ENCODE measurements at regions not wholly inside any gene's neighbourhood (a gene's known extent, or its start where the extent isn't known, plus 50 kb on each side); places are given as distances from the start of the nearest gene placed in this dataset.

- DNase-seq = no peak
- Histone ChIP-seq H4K20me1 (ENCODE audit: insufficient read depth) (no peaks in the 10 kb centered on the region), H3K27me3 (replicated peaks; ENCODE audit: insufficient read depth) (no peaks in the 10 kb centered on the region), H3K4me2 (ENCODE audit: unreplicated experiment) (no peak overlapping the region), H3K36me3 (ENCODE audit: low read depth) (no peaks in the 10 kb centered on the region), H3K9ac (no peak overlapping the region), H3K9me3 (ENCODE audit: low read depth) (no peaks in the 10 kb centered on the region), H3K79me2 (ENCODE audit: insufficient read depth) (no peaks in the 10 kb centered on the region), H2AFZ (no peak overlapping the region), H3K4me1 (ENCODE audit: insufficient read depth) (peaks cover 12% of the 10 kb centered on the region), H3K4me3 (no peak overlapping the region), H3F3A (ENCODE audit: insufficient read depth) (no peaks in the 10 kb centered on the region), H3K27ac (no peak overlapping the region), H3K9me2 (ENCODE audit: insufficient read depth) (no peaks in the 10 kb centered on the region)
- 51 to 56% methylated on average over 6 of the region's 6 CpGs for WGBS, 2 experiments (ENCODE audit: low coverage in 1 of 2, low lambda C conversion rate in 2 of 2, missing lambda C conversion rate in 2 of 2)
- TF ChIP-seq EZH2 (IDR thresholded peaks at IDR 0.05; ENCODE audit: insufficient read depth, poor library complexity, severe bottlenecking) (no peak), EZH2phosphoT487 (IDR thresholded peaks at IDR 0.05; ENCODE audit: insufficient read depth, low read depth) (no peak)
- in situ Hi-C loops (cut with MboI) = no loop called here
Observed at GRCh38 chr6:72524011-72524645, 97.7 kb upstream of the KCNQ5 start.

- no peaks in the 10 kb centered on the region for H3K27me3 ChIP-seq (replicated peaks; ENCODE audit: insufficient read depth)
- no peak overlapping the region for H3K4me3 ChIP-seq
- no peak for DNase-seq
- no peaks in the 10 kb centered on the region for H3K9me2 ChIP-seq (ENCODE audit: insufficient read depth)
- no peak overlapping the region for H3K4me2 ChIP-seq (ENCODE audit: unreplicated experiment)
- H3K4me1 ChIP-seq (ENCODE audit: insufficient read depth) = peaks cover 24% of the 10 kb centered on the region
- H3K9me3 ChIP-seq (ENCODE audit: low read depth) = no peaks in the 10 kb centered on the region
- WGBS, 2 experiments (ENCODE audit: low coverage in 1 of 2, low lambda C conversion rate in 2 of 2, missing lambda C conversion rate in 2 of 2) = 43 to 57% methylated on average over 1 of the region's 1 CpG
- TF ChIP-seq EZH2 (IDR thresholded peaks at IDR 0.05; ENCODE audit: insufficient read depth, poor library complexity, severe bottlenecking) (no peak), EZH2phosphoT487 (IDR thresholded peaks at IDR 0.05; ENCODE audit: insufficient read depth, low read depth) (no peak)
- H3F3A ChIP-seq (ENCODE audit: insufficient read depth) = no peaks in the 10 kb centered on the region
- H2AFZ ChIP-seq = 0 out of 2 replicates have a peak overlapping the region, but pooled peaks have one; percentile 0
- no peak overlapping the region for H3K27ac ChIP-seq
- H3K36me3 ChIP-seq (ENCODE audit: low read depth) = no peaks in the 10 kb centered on the region
- H3K9ac ChIP-seq = no peak overlapping the region
- in situ Hi-C loops (cut with MboI) = no loop called here
- H3K79me2 ChIP-seq (ENCODE audit: insufficient read depth) = no peaks in the 10 kb centered on the region
- H4K20me1 ChIP-seq (ENCODE audit: insufficient read depth) = no peaks in the 10 kb centered on the region
Observed at GRCh38 chr6:72525821-72526510, 95.9 kb upstream of the KCNQ5 start.

DNA sequence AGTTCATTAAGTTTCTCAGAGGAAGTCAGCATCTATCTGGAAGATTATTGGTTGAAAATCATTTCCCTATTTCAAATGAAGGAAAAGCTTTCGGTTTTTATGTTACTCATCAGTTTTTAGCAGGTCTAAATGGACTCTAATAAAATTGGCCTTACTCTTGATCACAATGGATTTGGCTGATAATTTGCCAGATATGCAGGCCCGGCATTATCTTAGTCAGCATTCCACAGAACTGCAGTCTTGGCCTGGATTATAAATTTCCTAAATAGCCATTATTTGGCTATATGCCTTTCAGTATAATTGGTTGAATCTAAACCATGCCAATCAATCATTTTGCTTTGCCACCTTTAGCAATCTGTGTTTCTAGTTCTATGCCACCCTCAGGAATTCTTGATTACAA lies 91.7 kb upstream of the KCNQ5 start:
- TF ChIP-seq EZH2phosphoT487 (IDR thresholded peaks at IDR 0.05; ENCODE audit: insufficient read depth, low read depth) = no peak
- TF ChIP-seq EZH2 (IDR thresholded peaks at IDR 0.05; ENCODE audit: insufficient read depth, poor library complexity, severe bottlenecking) = no peak
- peaks cover 23% of the 10 kb centered on the region for H3F3A ChIP-seq (ENCODE audit: insufficient read depth)
- no peaks in the 10 kb centered on the region for H3K9me3 ChIP-seq (ENCODE audit: low read depth)
- H3K36me3 ChIP-seq (ENCODE audit: low read depth) = no peaks in the 10 kb centered on the region
- H3K79me2 ChIP-seq (ENCODE audit: insufficient read depth) = no peaks in the 10 kb centered on the region
- peak; percentile 33 for DNase-seq
- H2AFZ ChIP-seq = peak overlapping the region; percentile 25; the same call in 1 of the 2 replicates
- no peaks in the 10 kb centered on the region for H4K20me1 ChIP-seq (ENCODE audit: insufficient read depth)
- no peak overlapping the region for H3K4me2 ChIP-seq (ENCODE audit: unreplicated experiment)
- WGBS, 2 experiments (ENCODE audit: low coverage in 1 of 2, low lambda C conversion rate in 2 of 2, missing lambda C conversion rate in 2 of 2) = 19 to 26% methylated on average over 2 of the region's 2 CpGs
- no peak overlapping the region for H3K4me3 ChIP-seq
- H3K4me1 ChIP-seq (ENCODE audit: insufficient read depth) = peaks cover 52% of the 10 kb centered on the region
- H3K9me2 ChIP-seq (ENCODE audit: insufficient read depth) = no peaks in the 10 kb centered on the region; the same call in 1 of the 2 replicates
- no peak overlapping the region for H3K9ac ChIP-seq
- in situ Hi-C loops (cut with MboI) = no loop called here
- H3K27ac ChIP-seq = no peak overlapping the region
- no peaks in the 10 kb centered on the region for H3K27me3 ChIP-seq (replicated peaks; ENCODE audit: insufficient read depth)

- Histone ChIP-seq H3K27ac (no peak overlapping the region), H3F3A (ENCODE audit: insufficient read depth) (peaks cover 23% of the 10 kb centered on the region), H3K4me1 (ENCODE audit: insufficient read depth) (peaks cover 49% of the 10 kb centered on the region), H3K9me2 (ENCODE audit: insufficient read depth) (no peaks in the 10 kb centered on the region; the same call in 1 of the 2 replicates), H3K9ac (no peak overlapping the region), H2AFZ (0 out of 2 replicates have a peak overlapping the region, but pooled peaks have one; percentile 25), H4K20me1 (ENCODE audit: insufficient read depth) (no peaks in the 10 kb centered on the region), H3K4me3 (no peak overlapping the region), H3K27me3 (replicated peaks; ENCODE audit: insufficient read depth) (no peaks in the 10 kb centered on the region), H3K9me3 (ENCODE audit: low read depth) (no peaks in the 10 kb centered on the region), H3K4me2 (ENCODE audit: unreplicated experiment) (no peak overlapping the region), H3K79me2 (ENCODE audit: insufficient read depth) (no peaks in the 10 kb centered on the region), H3K36me3 (ENCODE audit: low read depth) (no peaks in the 10 kb centered on the region)
- DNase-seq = no peak
- in situ Hi-C loops (cut with MboI) = no loop called here
- WGBS, 2 experiments (ENCODE audit: low coverage in 1 of 2, low lambda C conversion rate in 2 of 2, missing lambda C conversion rate in 2 of 2) = 40 to 44% methylated on average over 3 of the region's 3 CpGs
- TF ChIP-seq EZH2phosphoT487 (IDR thresholded peaks at IDR 0.05; ENCODE audit: insufficient read depth, low read depth) (no peak), EZH2 (IDR thresholded peaks at IDR 0.05; ENCODE audit: insufficient read depth, poor library complexity, severe bottlenecking) (no peak)
Observed at GRCh38 chr6:72530750-72531149, 91.1 kb upstream of the KCNQ5 start.

Data from GM23248 (cell line).